ENCODE measurements at regions not wholly inside any gene's neighbourhood (a gene's known extent, or its start where the extent isn't known, plus 50 kb on each side); places are given as distances from the start of the nearest gene placed in this dataset.

- ATAC-seq (no peak), DNase-seq (no peak)
- H3K27me3 Mint-ChIP-seq (ENCODE audit: low read depth), result peaks cover 3% of the 10 kb centered on the region
- ChIA-PET CTCF (no interaction called here), POLR2A (no interaction called here)
- H3K4me1 Mint-ChIP-seq (ENCODE audit: low read depth), result no peaks in the 10 kb centered on the region
- no peaks in the 10 kb centered on the region for H3K36me3 Mint-ChIP-seq (ENCODE audit: low read depth)
- H3K9me3 Mint-ChIP-seq (ENCODE audit: insufficient read depth), result no peaks in the 10 kb centered on the region
- H3K4me3 Mint-ChIP-seq, result no peak overlapping the region
- H3K27ac Mint-ChIP-seq, result no peak overlapping the region
Measured at GRCh38 chr3:144049374-144049773, 77.8 kb downstream of the DIPK2A start.

DNA sequence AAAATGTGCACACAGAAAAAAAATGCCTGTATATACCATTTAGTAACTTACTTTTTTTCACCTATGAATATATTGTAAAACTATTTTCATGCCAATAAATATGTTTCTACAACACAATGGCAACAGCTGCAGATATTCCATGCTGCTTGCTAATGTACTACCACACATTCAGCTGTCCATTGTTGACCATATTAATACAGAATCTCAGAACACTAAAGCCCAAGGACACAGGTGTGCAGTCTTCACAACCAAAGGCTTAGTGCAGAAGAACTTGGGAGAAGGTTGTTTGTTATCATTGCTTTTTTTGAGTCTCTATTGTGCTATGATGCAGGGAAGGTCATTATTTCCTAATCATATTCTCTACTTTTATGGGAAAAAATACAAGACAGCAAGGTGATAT, 79.6 kb downstream of the DIPK2A start:
- POLR2A ChIA-PET, result no interaction called here
- Mint-ChIP-seq H3K9me3 (ENCODE audit: insufficient read depth) (no peaks in the 10 kb centered on the region), H3K27ac (no peak overlapping the region), H3K4me1 (ENCODE audit: low read depth) (no peaks in the 10 kb centered on the region), H3K36me3 (ENCODE audit: low read depth) (no peaks in the 10 kb centered on the region), H3K4me3 (no peak overlapping the region), H3K27me3 (ENCODE audit: low read depth) (peaks cover 3% of the 10 kb centered on the region)
- ATAC-seq (no peak), DNase-seq (no peak)
- CTCF ChIA-PET, result no interaction called here

GRCh38 chr3:144052275-144052674, 80.7 kb downstream of the DIPK2A start:
- Mint-ChIP-seq H3K27me3 (ENCODE audit: low read depth) (peaks cover 3% of the 10 kb centered on the region), H3K36me3 (ENCODE audit: low read depth) (no peaks in the 10 kb centered on the region), H3K4me3 (no peak overlapping the region), H3K27ac (no peak overlapping the region), H3K9me3 (ENCODE audit: insufficient read depth) (no peaks in the 10 kb centered on the region), H3K4me1 (ENCODE audit: low read depth) (no peaks in the 10 kb centered on the region)
- ChIA-PET POLR2A (no interaction called here), CTCF (no interaction called here)
- no peak for DNase-seq
- no peak for ATAC-seq

DNA sequence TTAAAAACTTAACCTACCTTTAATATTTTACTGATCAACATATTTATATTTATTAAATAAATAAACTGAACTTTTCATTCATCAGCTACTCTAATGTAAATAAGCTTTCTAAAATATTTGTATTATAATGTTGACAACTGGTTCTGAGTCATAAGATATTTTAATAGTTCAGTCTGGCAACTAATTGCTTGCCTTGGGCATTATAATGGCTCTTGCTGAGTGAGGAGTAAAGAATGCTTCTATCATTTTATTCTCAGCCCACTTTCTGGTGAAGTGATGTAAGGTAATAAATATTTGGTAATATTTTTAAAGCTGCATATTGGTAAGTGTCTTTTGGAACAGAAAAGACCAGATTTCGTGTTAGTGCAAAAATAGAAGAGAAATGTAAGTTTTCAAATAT, 81.5 kb downstream of the DIPK2A start:
- no peaks in the 10 kb centered on the region for H3K36me3 Mint-ChIP-seq (ENCODE audit: low read depth)
- CTCF ChIA-PET, result interaction anchor here (1.5 kb wide), 1 partner anchor 81 kb away, joined by 3 read pairs; the partner anchor contains the start of gene DIPK2A
- no peaks in the 10 kb centered on the region for H3K9me3 Mint-ChIP-seq (ENCODE audit: insufficient read depth)
- no peak overlapping the region for H3K4me3 Mint-ChIP-seq
- H3K27me3 Mint-ChIP-seq (ENCODE audit: low read depth), result peaks cover 3% of the 10 kb centered on the region
- DNase-seq (no peak), ATAC-seq (no peak)
- no peak overlapping the region for H3K27ac Mint-ChIP-seq
- POLR2A ChIA-PET, result no interaction called here
- H3K4me1 Mint-ChIP-seq (ENCODE audit: low read depth), result no peaks in the 10 kb centered on the region

DNA sequence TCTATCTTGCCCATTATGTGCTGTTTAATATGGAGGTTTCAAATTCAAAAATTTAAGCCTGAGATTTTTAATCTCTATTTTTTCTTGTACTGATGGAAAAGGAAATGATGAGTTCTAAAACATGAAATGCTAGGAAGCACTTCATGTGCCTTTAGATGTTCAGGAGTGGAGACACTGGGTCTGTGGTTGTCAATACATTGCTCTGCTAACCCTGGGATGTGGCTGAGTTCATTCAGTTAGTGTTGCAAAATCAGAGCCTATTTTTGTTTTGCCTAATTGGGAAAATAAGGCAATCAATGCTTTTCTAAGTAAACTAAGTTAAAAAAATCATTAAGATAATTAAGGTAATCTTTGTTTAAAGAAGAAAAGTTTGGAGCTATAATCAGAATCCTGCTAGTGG, 83.1 kb downstream of the DIPK2A start:
- POLR2A ChIA-PET, result no interaction called here
- no peaks in the 10 kb centered on the region for H3K4me1 Mint-ChIP-seq (ENCODE audit: low read depth)

DNA sequence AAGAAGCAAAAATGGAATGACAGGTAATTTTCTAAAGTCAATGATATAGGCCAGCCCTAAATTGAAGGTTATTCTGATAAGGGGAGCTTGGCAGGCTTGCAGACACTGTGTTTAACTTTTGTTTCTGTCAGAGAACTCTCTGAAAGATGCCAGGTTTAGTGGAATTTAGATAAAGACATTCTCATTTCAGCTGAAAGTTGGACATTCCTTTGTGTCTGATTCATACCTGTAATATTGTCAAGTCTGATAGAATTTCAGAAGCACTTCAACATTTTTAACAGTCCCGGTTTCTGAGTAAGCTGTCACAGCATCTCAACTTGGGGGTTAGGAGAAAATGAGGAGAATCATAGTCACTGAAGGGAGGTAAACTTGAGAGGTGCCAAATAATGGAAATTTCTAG, 84.0 kb downstream of the DIPK2A start:
- POLR2A ChIA-PET, result no interaction called here
- Mint-ChIP-seq H3K9me3 (ENCODE audit: insufficient read depth) (no peaks in the 10 kb centered on the region), H3K4me1 (ENCODE audit: low read depth) (no peaks in the 10 kb centered on the region), H3K4me3 (no peak overlapping the region), H3K27ac (no peak overlapping the region), H3K36me3 (ENCODE audit: low read depth) (no peaks in the 10 kb centered on the region), H3K27me3 (ENCODE audit: low read depth) (peaks cover 3% of the 10 kb centered on the region)
- CTCF ChIA-PET, result no interaction called here
- DNase-seq (no peak), ATAC-seq (no peak)

More for the DNA sequence above, 83.1 kb downstream of the DIPK2A start:
- Mint-ChIP-seq H3K27ac (no peak overlapping the region), H3K36me3 (ENCODE audit: low read depth) (no peaks in the 10 kb centered on the region), H3K27me3 (ENCODE audit: low read depth) (peaks cover 3% of the 10 kb centered on the region), H3K9me3 (ENCODE audit: insufficient read depth) (no peaks in the 10 kb centered on the region), H3K4me3 (no peak overlapping the region)
- no peak for ATAC-seq
- CTCF ChIA-PET, result no interaction called here
- DNase-seq, result no peak

DNA sequence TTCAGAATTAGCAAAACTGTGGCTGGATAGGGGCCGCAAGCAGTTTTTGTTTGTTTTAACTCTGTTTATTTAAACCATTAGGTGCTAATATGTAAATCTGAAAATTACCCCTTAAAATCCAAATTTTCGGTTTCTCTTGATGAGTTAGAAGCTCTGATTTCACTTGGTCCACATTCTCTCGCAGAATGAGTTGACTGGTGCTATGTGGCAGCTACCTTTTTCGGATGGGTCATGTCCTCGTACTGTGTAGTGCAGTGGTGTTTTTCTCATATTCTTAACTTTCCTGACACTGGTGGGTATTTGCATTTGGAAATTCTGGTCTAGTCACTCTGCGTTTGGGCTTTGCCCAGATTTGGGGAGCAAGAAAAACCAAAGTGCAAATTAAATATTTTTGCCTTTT, 87.1 kb downstream of the DIPK2A start:
- CTCF ChIA-PET, result no interaction called here
- Mint-ChIP-seq H3K36me3 (ENCODE audit: low read depth) (no peaks in the 10 kb centered on the region), H3K4me3 (no peak overlapping the region), H3K27me3 (ENCODE audit: low read depth) (no peaks in the 10 kb centered on the region), H3K4me1 (ENCODE audit: low read depth) (no peaks in the 10 kb centered on the region), H3K27ac (no peak overlapping the region), H3K9me3 (ENCODE audit: insufficient read depth) (no peaks in the 10 kb centered on the region)
- POLR2A ChIA-PET, result no interaction called here
- ATAC-seq, result no peak
- no peak for DNase-seq

DNA sequence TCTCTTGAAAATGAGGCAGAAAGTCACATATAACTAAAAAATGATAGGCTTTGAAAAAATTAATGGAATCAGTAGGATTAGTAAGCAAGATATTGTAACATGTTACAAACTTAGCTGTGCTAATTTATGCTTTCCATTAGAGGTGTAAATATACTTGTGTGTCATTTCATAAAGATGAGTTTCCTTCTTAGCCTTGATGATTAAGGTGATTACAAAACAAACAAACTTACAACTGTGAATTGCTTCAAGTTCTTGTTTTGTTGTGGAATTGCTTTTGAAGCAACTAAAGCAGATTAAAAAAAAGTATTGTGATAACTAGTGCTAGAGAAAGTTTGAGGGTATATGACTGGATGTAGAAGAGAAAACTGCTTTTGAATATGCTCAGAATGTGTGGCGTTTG, 87.9 kb downstream of the DIPK2A start:
- Mint-ChIP-seq H3K9me3 (ENCODE audit: insufficient read depth) (no peaks in the 10 kb centered on the region), H3K27me3 (ENCODE audit: low read depth) (no peaks in the 10 kb centered on the region), H3K4me3 (no peak overlapping the region), H3K27ac (no peak overlapping the region), H3K4me1 (ENCODE audit: low read depth) (no peaks in the 10 kb centered on the region), H3K36me3 (ENCODE audit: low read depth) (no peaks in the 10 kb centered on the region)
- POLR2A ChIA-PET, result no interaction called here
- no peak for DNase-seq
- CTCF ChIA-PET, result no interaction called here
- ATAC-seq, result no peak

- Mint-ChIP-seq H3K36me3 (ENCODE audit: low read depth) (no peaks in the 10 kb centered on the region), H3K4me1 (ENCODE audit: low read depth) (no peaks in the 10 kb centered on the region), H3K4me3 (no peak overlapping the region), H3K27ac (no peak overlapping the region), H3K27me3 (ENCODE audit: low read depth) (no peaks in the 10 kb centered on the region), H3K9me3 (ENCODE audit: insufficient read depth) (no peaks in the 10 kb centered on the region)
- ATAC-seq (no peak), DNase-seq (no peak)
- POLR2A ChIA-PET, result interaction anchor here (0.6 kb wide), 1 partner anchor 28 kb away, joined by 3 read pairs; no protein-coding TSS in a partner anchor
- CTCF ChIA-PET, result no interaction called here
Measured at GRCh38 chr3:144060881-144061280, 89.3 kb downstream of the DIPK2A start.

GRCh38 chr3:144063306-144063705, 91.7 kb downstream of the DIPK2A start:
- ATAC-seq, result no peak
- Mint-ChIP-seq H3K36me3 (ENCODE audit: low read depth) (no peaks in the 10 kb centered on the region), H3K9me3 (ENCODE audit: insufficient read depth) (no peaks in the 10 kb centered on the region), H3K27ac (no peak overlapping the region), H3K4me1 (ENCODE audit: low read depth) (no peaks in the 10 kb centered on the region), H3K4me3 (no peak overlapping the region), H3K27me3 (ENCODE audit: low read depth) (no peaks in the 10 kb centered on the region)
- ChIA-PET POLR2A (no interaction called here), CTCF (no interaction called here)
- no peak for DNase-seq

DNA sequence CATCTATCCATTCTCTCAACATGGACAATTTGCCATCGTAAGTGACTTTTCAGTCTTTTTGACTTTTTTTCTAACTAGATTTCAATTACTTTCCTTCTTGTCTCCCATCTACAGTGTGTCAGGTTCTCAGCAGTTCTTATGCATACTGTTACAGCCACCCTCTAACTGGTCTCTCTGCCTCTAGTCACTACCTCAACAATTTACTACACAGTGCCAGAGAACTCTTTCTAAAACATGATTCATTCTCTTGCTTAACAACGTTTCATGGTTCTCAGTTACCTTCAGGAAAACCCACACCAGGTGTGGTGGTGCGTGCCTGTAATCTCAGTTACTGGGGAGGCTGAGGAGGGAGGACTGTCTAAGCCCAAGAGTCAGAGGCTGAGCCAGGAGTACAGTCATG, 95.4 kb downstream of the DIPK2A start:
- no peaks in the 10 kb centered on the region for H3K9me3 Mint-ChIP-seq (ENCODE audit: insufficient read depth)
- DNase-seq, result no peak
- H3K36me3 Mint-ChIP-seq (ENCODE audit: low read depth), result no peaks in the 10 kb centered on the region
- no peak for ATAC-seq
- H3K4me1 Mint-ChIP-seq (ENCODE audit: low read depth), result no peaks in the 10 kb centered on the region
- H3K27me3 Mint-ChIP-seq (ENCODE audit: low read depth), result no peaks in the 10 kb centered on the region
- H3K27ac Mint-ChIP-seq, result no peak overlapping the region
- no peak overlapping the region for H3K4me3 Mint-ChIP-seq
- POLR2A ChIA-PET, result no interaction called here
- CTCF ChIA-PET, result no interaction called here

GRCh38 chr3:144073698-144074097, 102.1 kb downstream of the DIPK2A start:
- no peak for ATAC-seq
- Mint-ChIP-seq H3K4me3 (no peak overlapping the region), H3K9me3 (ENCODE audit: insufficient read depth) (no peaks in the 10 kb centered on the region), H3K36me3 (ENCODE audit: low read depth) (no peaks in the 10 kb centered on the region), H3K27ac (no peak overlapping the region), H3K27me3 (ENCODE audit: low read depth) (no peaks in the 10 kb centered on the region), H3K4me1 (ENCODE audit: low read depth) (no peaks in the 10 kb centered on the region)
- ChIA-PET CTCF (interaction anchor here (0.6 to 1.3 kb wide), 2 partner anchors 76 to 174 kb away, joined by 3 read pairs; no protein-coding TSS in a partner anchor), POLR2A (no interaction called here)
- DNase-seq, result no peak

DNA sequence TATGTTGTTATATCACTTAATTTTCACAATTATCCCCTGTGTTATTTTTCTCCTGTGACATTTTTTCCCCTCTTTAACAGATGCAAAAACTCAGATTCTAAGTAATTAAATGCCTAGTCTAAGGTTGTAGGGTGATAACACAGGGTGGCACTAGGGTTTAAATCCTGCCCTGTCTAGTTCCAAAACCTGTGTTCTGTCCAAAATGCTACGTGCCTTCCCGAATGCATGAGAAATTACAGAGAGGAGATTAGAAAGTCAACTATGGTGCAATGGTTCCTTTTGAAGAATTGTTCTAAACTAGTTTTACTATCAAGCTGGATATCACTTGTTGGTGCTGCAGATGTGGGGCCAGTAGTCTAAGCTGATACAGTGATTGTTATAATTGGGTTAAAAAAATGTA, 108.0 kb downstream of the DIPK2A start:
- H3K36me3 Mint-ChIP-seq (ENCODE audit: low read depth), result no peaks in the 10 kb centered on the region
- ATAC-seq (no peak), DNase-seq (no peak)
- ChIA-PET POLR2A (no interaction called here), CTCF (no interaction called here)
- H3K27me3 Mint-ChIP-seq (ENCODE audit: low read depth), result no peaks in the 10 kb centered on the region
- no peak overlapping the region for H3K4me3 Mint-ChIP-seq
- H3K9me3 Mint-ChIP-seq (ENCODE audit: insufficient read depth), result no peaks in the 10 kb centered on the region
- no peak overlapping the region for H3K27ac Mint-ChIP-seq
- no peaks in the 10 kb centered on the region for H3K4me1 Mint-ChIP-seq (ENCODE audit: low read depth)
